GM19463 (cell line): ENCODE measurements at regions not wholly inside any gene's neighbourhood (a gene's known extent, or its start where the extent isn't known, plus 50 kb on each side); places are given as distances from the start of the nearest gene placed in this dataset.

Experiments
- ATAC-seq: cut with Tn5 transposase; IDR thresholded peaks from one replicate; pipeline ENCODE4 v1.9.1; 2021; ENCODE audit warnings: mild to moderate bottlenecking, moderate library complexity; ENCODE audit not compliant: unreplicated experiment

DNA sequence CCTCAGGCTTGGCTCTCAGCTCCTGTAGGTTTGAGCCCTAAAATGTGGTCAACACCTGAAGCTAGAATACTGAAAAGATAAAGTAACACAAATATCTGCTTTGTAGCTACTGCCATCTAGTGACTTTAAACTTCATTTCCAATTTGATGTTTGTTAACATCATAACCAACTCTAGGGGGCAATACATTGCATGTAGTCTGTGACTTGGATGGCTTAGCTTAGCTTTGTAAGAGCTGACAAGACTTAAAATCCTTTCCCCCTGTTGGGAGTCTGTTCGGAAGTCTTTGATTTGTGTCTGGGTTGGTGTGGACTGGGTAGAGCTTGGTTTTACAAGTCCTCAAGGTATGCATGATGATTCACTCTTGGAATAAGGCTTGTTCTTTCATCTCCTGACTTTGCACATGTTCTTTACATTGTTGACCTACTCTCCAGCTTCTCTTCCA lies 51.7 kb downstream of the SCN11A start:
- peak; percentile 69 for ATAC-seq

DNA sequence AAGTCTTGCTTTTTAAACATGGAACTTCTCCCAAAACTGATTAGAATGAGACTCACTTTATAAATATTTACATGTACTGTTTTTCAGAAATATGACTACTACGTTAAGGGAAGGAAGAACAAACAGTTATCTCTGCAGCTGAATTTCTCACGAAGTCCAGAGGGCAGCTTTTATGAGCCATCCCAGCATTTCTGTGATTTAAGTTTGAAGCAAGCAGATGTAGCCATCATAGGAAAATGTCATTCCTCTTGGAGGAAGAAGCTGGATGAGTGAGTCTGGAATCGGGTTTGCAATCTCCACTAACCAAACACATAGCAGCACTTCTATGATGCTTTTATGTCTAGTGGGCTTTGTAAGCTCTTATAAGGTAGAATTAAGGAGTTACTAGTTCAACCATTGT lies 53.7 kb downstream of the SCN11A start:
- ATAC-seq = no peak

DNA sequence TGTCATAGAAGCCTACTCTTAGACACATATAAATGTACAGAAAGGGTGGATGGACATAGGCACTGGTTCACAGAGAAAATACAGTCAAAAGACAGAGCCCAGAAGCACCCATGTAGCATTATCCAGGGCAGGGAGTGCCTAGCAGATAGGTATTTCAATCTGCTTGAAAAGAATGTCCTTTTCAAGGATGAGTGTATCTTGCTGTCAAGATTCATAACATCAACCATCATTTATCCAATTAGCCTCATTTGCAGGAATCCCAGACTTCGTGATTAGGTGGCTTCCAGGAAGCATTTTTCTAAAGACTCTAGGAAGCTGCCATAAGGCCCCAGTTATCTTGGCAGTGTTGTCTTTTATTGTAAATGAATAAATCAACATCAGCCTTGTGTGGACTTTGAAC lies 55.6 kb downstream of the SCN11A start:
- no peak for ATAC-seq

DNA sequence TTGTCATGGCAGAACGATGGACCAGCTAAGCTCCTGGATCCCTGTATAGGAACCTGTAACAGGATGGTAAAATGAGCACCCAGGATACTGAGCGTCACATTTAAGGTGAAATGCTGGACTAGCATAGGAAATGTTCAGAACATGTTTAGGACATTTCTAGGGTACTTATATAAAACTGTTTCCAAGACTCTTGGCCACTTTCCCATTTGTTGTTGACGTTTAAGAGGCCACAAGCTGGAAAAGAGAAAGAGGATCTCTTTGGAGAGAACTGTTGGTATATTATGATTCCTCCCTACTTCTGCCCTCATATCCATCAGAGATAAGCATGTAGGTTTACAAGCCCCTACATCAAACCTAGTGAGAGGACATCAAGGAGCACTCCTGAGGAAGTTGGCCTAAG lies 57.5 kb downstream of the SCN11A start:
- ATAC-seq = no peak

DNA sequence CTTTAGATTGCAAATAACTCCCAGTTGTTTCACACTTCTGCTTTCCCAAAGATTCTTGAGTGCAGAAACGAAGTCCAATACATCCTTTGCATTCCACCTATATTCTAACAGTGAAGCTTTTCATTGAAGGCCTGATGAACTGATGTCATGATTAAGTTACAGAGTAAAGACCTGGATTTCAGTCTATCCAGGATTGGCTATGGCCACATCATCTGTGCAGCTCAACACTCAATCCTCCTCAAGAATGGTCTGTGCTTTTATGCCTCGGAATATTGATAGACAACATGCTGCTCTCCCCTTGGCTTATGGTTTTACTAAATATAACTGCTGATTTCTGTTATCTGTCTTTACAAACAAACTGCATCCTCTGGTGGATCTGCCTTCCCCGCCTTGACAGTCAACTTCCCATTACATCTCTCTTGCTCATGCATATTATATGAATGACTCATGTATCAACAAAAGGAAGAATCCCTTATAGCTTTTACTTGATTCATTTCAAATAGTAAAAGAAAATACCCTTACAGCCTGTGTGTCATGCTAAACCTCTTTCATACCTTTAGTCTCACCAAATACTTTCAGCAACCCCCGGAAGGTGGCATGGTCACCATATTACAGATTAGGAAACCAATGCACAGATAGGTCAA lies 59.5 kb downstream of the SCN11A start:
- ATAC-seq = no peak

DNA sequence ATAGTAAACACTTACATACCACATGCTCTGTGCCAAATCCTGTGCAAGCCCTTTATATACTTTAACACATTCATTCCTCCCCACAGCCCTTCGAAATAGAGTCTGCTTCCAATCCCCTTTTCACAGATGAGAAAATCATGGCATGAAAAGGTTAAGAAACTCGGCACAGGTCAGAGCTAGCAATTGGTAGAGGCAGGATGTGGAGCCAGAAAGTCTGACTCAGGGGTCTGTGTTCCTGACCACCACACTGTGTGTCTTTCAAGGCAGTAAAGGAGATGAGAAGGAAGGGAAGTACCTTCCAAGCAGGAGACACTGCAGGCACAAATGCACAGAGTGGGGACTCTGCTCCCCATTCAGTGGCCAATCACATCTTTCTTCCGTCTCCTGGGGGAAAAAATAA lies 61.1 kb downstream of the SCN11A start:
- no peak for ATAC-seq

DNA sequence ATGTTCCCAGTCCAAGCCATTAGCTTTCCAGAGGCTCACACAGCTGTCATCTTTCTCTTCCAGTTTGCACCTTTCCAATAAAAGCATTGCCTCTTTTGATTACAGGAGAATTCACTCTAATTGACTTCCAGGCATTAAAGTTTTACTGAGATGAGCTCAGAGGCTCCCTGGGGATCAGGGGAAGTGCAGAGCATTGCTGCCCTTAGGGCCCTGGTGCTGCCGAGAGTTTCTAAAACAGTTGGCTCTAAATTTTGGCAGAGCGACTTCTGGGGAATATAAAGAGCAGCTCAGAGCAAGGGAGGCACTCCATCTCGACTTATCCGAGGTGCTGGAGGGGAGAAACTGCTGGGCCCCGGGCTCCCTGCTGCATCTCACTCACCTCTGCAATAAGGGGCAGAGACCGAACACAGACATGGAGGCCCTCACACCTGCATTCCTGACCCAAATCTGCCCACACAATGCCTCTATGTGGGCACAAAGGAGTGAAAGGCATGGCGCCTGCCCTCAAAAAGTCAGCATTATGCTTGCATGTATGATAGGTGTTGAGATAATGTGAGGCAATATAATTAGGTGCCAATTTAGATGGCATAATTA lies 61.7 kb downstream of the SCN11A start:
- ATAC-seq = no peak

DNA sequence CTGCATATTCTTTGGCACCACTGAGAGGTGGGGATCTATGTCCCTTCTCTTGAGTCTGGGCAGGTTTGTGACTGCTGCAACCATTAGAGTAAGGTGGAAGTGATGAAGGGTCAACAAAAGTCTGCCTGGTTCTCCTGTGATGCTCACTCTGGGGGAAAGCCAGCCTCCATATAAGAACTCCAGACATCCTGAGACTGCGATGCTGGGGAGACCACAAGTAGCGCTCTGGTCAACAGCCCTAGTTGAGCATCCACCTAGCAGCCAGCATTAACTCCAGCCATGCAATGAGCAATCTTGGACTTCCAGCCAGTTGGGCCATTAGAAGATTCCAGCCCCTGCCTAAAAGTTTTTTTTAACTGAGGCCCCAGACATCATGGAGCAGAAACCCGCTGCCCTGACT lies 62.8 kb downstream of the SCN11A start:
- no peak for ATAC-seq

DNA sequence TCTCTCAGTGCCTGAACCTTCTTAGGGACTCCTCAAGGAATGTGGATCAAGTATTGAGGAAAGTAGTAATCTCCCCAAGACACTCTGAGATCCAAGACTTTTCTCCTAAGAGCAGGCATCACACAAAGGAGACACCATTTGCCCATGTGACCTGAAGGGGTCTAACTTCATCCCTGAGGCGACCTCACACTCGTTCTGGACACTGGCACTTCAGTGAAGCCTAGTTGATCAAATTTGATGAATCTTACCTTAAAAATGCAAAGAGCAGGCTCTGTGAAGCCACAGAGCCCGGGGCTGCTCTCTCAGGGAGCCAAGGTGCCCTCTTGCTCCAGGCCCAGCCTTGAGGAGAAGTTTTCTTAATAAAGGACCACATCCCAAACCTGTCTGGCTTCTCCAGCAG lies 64.3 kb downstream of the SCN11A start:
- no peak for ATAC-seq

DNA sequence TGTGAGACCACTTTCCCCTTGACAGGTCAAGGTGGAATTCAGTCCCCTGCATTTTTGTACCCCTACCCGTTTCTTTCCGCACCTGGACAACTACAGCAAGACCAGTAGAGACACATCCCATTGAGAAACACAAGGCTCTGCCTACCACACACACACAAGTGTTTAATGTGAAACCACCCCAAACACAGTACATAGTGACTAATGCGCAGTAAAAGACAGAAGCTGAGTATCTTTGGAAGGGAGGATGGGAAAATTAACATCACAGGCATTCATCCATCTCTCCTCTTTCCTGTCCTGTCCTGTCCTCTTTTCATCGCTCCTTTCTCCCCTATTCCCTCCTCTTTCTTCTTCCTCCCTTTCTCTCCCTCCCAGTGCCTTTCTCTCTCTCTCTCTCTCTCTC lies 64.8 kb downstream of the SCN11A start:
- no peak for ATAC-seq

DNA sequence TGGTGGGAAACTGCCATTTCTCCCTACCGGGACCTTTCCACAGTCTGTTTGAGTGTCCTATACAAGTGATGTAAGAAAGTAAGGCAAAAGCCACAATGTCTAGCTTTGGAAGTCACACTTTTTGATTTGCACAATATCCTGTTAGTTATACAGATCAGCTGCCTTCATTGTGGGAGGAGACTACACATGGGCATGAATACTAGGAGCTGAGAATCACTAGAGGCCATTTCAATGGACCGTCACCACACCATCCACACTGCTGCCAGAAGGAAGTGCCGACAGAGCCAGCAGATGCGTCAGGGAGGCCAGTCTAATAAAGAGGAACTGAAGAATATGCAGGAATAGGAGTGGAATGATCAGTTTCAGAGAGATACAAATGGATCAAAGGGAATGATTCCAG lies 65.8 kb downstream of the SCN11A start:
- no peak for ATAC-seq

DNA sequence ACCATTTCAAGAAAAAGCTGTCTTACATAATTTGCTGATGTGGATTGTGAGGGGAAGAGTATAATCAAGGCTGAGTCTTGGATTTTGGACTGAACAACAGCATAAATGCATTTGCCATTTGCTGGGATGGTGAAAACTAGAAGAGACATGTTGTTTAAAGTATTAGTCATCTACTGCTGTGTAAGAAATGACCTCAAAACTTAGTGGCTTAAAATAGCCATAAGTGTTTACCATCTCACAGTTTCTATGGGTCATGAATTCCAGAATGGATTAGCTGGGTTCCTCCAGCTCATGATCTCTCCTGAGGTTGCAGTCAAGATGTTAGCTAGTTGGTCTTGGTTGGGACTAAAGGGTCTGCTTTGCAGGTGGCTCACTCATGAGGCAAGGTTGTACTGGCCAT lies 66.2 kb downstream of the SCN11A start:
- no peak for ATAC-seq

DNA sequence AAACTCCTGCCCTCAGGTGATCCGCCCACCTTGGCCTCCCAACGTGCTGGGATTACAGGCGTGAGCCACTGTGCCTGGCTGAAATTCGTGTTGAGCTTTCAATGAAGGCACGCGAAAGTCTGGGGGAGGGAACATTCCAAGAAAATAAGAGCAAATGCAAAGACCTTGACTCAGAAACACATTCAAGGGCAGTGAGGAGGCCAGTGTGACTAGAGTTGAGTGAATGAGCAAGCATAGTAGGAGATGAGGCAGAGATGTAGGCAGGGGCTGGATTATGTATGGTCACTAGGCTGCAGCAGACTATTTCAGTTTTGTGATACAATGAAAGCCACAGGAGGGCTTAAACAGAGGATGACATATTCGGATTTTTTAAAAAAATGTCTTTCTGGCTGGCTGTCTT lies 67.0 kb downstream of the SCN11A start:
- ATAC-seq = no peak

DNA sequence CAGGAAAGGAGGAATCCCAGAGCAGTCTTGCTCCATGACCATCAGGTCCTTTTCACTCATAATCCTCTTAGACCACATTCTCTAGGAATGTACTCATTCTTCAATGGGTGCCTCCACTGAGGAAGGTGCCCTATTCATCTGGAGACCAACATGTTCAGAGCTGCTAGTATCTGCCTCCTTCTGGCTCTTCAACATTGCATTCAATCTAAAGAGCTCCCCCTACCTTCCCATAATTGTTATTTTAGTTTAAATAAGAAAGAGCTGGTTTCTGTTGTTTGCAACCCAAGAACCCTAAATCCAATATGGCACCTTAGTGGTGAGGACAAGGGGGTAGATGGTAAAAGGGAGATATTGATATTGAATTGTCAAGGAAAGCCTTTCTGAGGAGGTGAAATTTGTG lies 67.6 kb downstream of the SCN11A start:
- ATAC-seq = no peak

DNA sequence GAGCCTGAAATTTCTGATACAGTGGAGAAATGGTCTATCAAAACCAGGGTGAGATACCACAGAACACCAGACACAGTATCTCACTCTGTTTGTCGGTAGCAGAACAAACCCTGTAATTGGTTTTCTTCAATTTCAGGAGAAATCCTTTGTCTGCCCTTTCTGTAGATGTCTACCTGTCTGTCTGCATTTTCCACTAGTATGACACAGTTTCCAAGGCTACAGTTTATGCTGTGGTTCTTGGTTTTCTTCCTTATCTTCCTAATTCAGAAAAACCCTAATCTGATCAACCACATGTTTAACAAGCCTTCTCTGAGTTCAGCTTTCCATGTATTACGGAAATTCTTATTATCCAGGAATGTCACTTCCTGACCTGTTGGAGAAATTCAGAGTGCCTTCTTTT lies 70.8 kb downstream of the SCN11A start:
- ATAC-seq = no peak

DNA sequence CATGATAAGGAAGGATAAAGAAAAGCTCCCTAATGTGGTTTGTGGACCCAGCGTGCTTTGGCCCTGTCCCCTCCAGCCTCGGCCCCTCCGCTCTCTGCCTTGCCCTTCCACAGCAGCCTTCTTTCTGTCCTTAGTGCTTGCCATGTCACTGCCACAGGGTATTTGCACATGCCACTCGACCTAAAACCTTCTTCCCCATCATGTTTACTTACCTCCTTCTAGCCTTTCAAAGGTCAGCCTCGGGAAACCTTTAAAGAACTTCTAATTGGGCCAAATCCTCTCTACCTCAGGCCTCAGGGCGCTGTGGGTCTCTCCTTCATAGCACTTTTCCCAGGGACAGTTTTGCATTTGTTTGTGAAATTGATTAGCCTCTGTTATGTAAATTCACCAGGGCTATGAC lies 73.0 kb downstream of the SCN11A start:
- no peak for ATAC-seq

DNA sequence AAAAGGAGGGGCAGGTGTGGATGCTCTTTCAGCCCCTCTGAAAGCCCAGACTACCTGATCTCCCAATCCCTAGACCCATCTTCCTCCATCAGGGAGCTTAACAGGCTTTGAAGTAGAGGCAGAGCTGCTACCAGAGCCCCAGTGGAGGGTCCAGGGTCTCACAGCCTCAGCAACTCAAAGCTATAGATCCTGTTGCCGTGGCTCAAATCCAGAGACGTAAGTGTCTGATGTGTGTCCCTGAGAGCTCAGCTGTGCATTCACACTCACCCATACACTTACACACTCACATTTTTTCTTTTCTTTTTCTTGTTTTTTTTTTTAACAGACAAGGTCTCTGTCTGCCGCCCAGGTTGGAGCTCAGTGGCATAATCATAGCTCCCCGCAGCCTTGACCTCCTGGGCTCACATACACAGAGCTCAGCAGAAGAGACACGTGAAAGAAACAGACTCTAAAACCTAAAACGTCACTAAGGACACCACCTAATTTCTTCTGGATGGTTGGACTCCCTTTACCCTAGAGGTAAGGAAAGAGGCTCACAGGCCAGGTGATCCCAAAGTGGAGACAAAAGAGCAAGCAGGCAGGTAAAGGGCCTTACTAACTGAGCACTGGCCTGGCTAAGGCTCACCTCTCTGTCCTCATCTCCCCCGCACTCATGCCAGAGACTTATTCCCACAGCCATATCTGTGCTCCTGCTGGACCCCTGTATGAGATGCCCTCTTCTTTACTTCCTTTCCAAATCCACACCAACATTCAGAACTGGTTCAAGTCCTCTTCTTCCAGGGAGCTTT lies 80.7 kb downstream of the SCN11A start:
- no peak for ATAC-seq

DNA sequence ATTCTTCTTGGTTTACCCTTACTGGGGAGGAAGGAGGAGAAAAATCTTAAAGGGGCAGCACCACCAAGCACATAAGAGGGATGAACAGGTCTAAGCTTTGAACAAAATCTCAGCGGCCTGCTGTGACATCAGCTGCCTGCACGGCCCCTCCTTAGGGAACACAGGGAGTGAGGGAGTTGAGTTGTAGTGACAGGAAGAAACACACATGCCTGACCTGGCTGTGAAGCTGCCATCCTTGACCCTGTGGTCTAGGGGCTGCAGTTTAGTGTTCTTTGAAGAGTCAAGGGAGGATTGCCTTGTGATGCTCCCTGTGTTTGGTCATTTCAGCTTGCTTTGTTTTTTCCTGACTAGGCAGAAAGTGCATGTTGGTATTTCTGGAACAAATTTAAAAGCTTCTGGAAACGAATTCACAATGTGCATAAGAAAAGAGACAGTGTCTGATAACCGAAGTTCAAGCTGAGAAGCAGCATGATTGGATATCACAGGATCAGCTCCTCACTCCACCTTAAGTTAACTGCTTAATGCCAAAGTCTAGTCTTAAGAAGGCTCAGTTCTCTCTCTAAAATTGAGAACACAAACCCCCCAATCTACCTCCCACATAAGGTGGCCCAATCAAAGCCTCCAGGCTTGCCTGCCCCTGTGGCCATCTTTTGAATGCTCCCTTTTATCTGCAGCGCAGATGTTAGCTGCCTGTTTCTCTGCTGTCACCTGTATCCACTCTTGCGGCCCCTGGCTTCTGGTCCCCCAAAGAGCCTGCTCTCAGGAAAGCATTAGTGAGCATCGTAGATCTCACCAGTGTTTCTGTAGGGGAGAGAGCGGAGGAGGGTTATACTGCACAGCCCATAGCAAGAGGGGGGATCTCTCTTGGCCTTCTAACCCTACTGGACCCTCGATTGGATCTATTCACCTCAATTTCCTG lies 82.2 kb downstream of the SCN11A start:
- no peak for ATAC-seq

DNA sequence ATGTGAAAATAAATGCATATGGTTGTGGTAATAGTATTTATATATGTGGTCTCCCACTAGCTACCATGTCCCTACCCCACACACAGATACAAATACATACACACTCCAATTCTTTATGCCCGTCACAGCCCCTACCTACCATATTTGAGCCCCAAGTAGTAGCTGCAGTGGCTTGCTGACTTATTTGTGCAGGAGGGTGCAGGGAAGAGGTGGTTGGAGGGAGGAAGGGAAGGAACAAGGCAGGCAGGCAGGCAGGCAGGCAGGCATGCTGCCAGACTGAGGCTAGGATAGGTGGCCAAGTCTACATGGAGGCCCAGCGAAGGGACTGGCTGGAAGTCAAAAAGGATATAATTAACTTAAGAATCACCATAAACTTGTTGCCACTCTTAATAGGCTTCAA lies 82.9 kb downstream of the SCN11A start:
- ATAC-seq = no peak

DNA sequence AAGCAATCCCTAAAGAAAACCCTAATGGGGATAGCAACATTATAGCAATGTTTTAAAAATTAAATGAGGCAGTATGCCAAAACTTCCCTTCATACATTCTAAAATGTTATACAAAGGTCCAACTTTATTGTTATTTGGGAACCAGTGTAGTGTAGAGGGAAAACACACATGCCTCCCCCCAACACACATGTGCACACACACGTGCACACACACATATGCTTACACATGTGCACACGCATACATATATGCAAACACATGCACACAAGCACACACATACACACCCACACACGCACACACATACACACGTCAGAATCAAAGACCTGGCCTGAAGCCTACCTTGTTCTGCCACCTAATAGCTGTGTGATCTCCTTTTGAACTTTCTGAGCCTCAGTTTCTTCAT lies 83.3 kb downstream of the SCN11A start:
- no peak for ATAC-seq

DNA sequence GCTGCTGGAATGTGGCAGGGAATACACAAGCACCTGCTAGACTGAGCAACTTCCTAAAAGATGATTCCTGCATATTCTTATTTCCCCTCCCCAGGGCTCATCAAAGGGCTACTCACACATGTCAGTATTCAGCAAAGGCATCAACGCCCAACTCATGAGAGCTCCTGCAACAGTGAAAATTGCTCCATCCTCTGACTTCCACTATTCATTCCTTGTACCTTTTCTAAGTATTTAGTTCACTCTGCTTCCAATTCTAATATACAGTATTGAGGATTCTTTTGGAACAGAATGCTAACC lies 84.1 kb downstream of the SCN11A start:
- no peak for ATAC-seq
